ENCODE measurements at regions not wholly inside any gene's neighbourhood (a gene's known extent, or its start where the extent isn't known, plus 50 kb on each side); places are given as distances from the start of the nearest gene placed in this dataset.

- no peaks in the 10 kb centered on the region for H3K27me3 Mint-ChIP-seq (ENCODE audit: insufficient read depth, low read depth, poor library complexity)
- H3K36me3 Mint-ChIP-seq (ENCODE audit: low read depth): no peaks in the 10 kb centered on the region
- H4K20me1 ChIP-seq (replicated peaks; ENCODE audit: insufficient read depth): no peaks in the 10 kb centered on the region
- H3K27ac ChIP-seq (ENCODE audit: low read depth): no peak overlapping the region
- H3K4me3 Mint-ChIP-seq: no peak overlapping the region
- H2AFZ ChIP-seq: no peak overlapping the region
- H3K27me3 ChIP-seq (ENCODE audit: insufficient read depth): no peaks in the 10 kb centered on the region
- no peak overlapping the region for H3K27ac Mint-ChIP-seq
- no peak overlapping the region for H3K4me3 ChIP-seq
- H3K79me2 ChIP-seq (replicated peaks; ENCODE audit: insufficient read depth): no peaks in the 10 kb centered on the region
- no peaks in the 10 kb centered on the region for H3K36me3 ChIP-seq (ENCODE audit: insufficient read depth)
- ATAC-seq (no peak), DNase-seq (ENCODE audit: low spot score) (no peak)
- H3K4me1 ChIP-seq (ENCODE audit: insufficient read depth): no peaks in the 10 kb centered on the region
- no peaks in the 10 kb centered on the region for H3F3A ChIP-seq (replicated peaks; ENCODE audit: low read depth)
- H3K4me2 ChIP-seq: no peak overlapping the region
- no peaks in the 10 kb centered on the region for H3K9me2 ChIP-seq (ENCODE audit: insufficient read depth)
- H3K9me3 Mint-ChIP-seq: no peaks in the 10 kb centered on the region
- no peak for TF ChIP-seq STAT1 (IDR thresholded peaks at IDR 0.05; ENCODE audit: unreplicated experiment)
- TF ChIP-seq, protein P1, sequence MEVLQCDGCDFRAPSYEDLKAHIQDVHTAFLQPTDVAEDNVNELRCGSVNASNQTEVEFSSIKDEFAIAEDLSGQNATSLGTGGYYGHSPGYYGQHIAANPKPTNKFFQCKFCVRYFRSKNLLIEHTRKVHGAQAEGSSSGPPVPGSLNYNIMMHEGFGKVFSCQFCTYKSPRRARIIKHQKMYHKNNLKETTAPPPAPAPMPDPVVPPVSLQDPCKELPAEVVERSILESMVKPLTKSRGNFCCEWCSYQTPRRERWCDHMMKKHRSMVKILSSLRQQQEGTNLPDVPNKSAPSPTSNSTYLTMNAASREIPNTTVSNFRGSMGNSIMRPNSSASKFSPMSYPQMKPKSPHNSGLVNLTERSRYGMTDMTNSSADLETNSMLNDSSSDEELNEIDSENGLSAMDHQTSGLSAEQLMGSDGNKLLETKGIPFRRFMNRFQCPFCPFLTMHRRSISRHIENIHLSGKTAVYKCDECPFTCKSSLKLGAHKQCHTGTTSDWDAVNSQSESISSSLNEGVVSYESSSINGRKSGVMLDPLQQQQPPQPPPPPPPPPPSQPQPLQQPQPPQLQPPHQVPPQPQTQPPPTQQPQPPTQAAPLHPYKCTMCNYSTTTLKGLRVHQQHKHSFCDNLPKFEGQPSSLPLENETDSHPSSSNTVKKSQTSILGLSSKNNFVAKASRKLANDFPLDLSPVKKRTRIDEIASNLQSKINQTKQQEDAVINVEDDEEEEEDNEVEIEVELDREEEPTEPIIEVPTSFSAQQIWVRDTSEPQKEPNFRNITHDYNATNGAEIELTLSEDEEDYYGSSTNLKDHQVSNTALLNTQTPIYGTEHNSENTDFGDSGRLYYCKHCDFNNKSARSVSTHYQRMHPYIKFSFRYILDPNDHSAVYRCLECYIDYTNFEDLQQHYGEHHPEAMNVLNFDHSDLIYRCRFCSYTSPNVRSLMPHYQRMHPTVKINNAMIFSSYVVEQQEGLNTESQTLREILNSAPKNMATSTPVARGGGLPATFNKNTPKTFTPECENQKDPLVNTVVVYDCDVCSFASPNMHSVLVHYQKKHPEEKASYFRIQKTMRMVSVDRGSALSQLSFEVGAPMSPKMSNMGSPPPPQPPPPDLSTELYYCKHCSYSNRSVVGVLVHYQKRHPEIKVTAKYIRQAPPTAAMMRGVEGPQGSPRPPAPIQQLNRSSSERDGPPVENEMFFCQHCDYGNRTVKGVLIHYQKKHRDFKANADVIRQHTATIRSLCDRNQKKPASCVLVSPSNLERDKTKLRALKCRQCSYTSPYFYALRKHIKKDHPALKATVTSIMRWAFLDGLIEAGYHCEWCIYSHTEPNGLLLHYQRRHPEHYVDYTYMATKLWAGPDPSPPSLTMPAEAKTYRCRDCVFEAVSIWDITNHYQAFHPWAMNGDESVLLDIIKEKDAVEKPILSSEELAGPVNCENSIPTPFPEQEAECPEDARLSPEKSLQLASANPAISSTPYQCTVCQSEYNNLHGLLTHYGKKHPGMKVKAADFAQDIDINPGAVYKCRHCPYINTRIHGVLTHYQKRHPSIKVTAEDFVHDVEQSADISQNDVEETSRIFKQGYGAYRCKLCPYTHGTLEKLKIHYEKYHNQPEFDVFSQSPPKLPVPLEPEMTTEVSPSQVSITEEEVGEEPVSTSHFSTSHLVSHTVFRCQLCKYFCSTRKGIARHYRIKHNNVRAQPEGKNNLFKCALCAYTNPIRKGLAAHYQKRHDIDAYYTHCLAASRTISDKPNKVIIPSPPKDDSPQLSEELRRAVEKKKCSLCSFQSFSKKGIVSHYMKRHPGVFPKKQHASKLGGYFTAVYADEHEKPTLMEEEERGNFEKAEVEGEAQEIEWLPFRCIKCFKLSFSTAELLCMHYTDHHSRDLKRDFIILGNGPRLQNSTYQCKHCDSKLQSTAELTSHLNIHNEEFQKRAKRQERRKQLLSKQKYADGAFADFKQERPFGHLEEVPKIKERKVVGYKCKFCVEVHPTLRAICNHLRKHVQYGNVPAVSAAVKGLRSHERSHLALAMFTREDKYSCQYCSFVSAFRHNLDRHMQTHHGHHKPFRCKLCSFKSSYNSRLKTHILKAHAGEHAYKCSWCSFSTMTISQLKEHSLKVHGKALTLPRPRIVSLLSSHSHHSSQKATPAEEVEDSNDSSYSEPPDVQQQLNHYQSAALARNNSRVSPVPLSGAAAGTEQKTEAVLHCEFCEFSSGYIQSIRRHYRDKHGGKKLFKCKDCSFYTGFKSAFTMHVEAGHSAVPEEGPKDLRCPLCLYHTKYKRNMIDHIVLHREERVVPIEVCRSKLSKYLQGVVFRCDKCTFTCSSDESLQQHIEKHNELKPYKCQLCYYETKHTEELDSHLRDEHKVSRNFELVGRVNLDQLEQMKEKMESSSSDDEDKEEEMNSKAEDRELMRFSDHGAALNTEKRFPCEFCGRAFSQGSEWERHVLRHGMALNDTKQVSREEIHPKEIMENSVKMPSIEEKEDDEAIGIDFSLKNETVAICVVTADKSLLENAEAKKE (CRISPR knock-in tag; IDR thresholded peaks at IDR 0.05): no peak
- TF ChIP-seq ZNF331 (CRISPR knock-in tag; IDR thresholded peaks at IDR 0.05; ENCODE audit: low read depth): no peak
- no peak for TF ChIP-seq EZH2phosphoT487 (IDR thresholded peaks at IDR 0.05; ENCODE audit: unreplicated experiment)
- no peak for TF ChIP-seq NANOG (IDR thresholded peaks at IDR 0.05; ENCODE audit: borderline replicate concordance)
- TF ChIP-seq POLR2AphosphoS5 (IDR thresholded peaks at IDR 0.05; ENCODE audit: low read depth): no peak
- TF ChIP-seq ZNF114 (CRISPR knock-in tag; IDR thresholded peaks at IDR 0.05): no peak
- no peak for TF ChIP-seq ETS1 (IDR thresholded peaks at IDR 0.05)
- no peaks in the 10 kb centered on the region for H3K4me1 Mint-ChIP-seq
Observed at GRCh38 chr13:89897681-89898080, 1449.8 kb upstream of the MIR17HG start.

Measured in GM23338 (cell line).